B cell (primary cell): ENCODE measurements at regions not wholly inside any gene's neighbourhood (a gene's known extent, or its start where the extent isn't known, plus 50 kb on each side); places are given as distances from the start of the nearest gene placed in this dataset.

Experiments
- ATAC-seq: fragments of 200-7000 bp; cut with Tn5 transposase; one replicate; pipeline ENCODE4 v1.10.0; 2021; ENCODE audit warnings: low read depth, mild to moderate bottlenecking, moderate number of reproducible peaks, moderate library complexity
- CTCF ChIA-PET: fragments of 350-600 bp; sonication (Branson Sonifier 250); formaldehyde crosslinking; loops from one replicate; lab custom pipeline; 2021; ENCODE audit warnings: antibody characterized with exemption, inconsistent platforms; lab: Charles Lee
- POLR2A ChIA-PET: fragments of 350-600 bp; sonication (Branson Sonifier 250); formaldehyde crosslinking; loops from one replicate; lab custom pipeline; 2021; ENCODE audit warnings: antibody characterized with exemption; lab: Charles Lee
- DNase-seq: peaks from one replicate; pipeline ENCODE4 v3.0.0; 2013
- H2AFZ ChIP-seq: 2 replicates; pipeline ENCODE4 v1.6.1; 2012; ENCODE audit warnings: mild to moderate bottlenecking, low read depth, low read length; ENCODE audit not compliant: insufficient read depth, poor library complexity, severe bottlenecking
- H3K27ac ChIP-seq, 2 donors: 1 replicate in 1 of 2; 2 replicates in 1 of 2; pipeline ENCODE4 v1.5.1; 2012 to 2013; ENCODE audit warnings: low read length in 2 of 2, mild to moderate bottlenecking in 2 of 2, moderate library complexity in 1 of 2
- H3K27me3 ChIP-seq, 4 experiments: fragments of 200-600 bp in 1 of 4; sonication (generic) in 1 of 4; replicated peaks in 1 of 4; 1 replicate in 2 of 4; 2 replicates in 2 of 4; pipeline versions ENCODE4 v1.6.1 to v1.7.0; 2013 to 2016; ENCODE audit warnings: low read length in 3 of 4, mild to moderate bottlenecking in 2 of 4, mixed read lengths in 1 of 4, moderate library complexity in 1 of 4; ENCODE audit not compliant: insufficient read depth in 4 of 4, control insufficient read depth in 3 of 4; ENCODE audit errors: control extremely low read depth in 1 of 4
- H3K36me3 ChIP-seq, 2 experiments: replicated peaks in 1 of 2; 1 replicate in 1 of 2; 2 replicates in 1 of 2; pipeline versions ENCODE4 v1.6.1 to v1.7.1; 2013; ENCODE audit warnings: low read length in 1 of 2; ENCODE audit not compliant: insufficient read depth in 2 of 2, control insufficient read depth in 1 of 2; ENCODE audit errors: control extremely low read depth in 1 of 2, extremely low read depth in 1 of 2
- H3K4me1 ChIP-seq, 2 donors: fragments of 200-600 bp in 1 of 2; sonication (generic) in 1 of 2; 1 replicate in 1 of 2; 2 replicates in 1 of 2; pipeline versions ENCODE4 v1.5.1 to v1.6.1; 2013 to 2017; ENCODE audit warnings: low read length in 2 of 2; ENCODE audit not compliant: control insufficient read depth in 2 of 2, insufficient read depth in 2 of 2
- H3K4me2 ChIP-seq: replicated peaks from 2 replicates; pipeline ENCODE3; 2012; ENCODE audit warnings: mild to moderate bottlenecking, low read depth, low read length; ENCODE audit not compliant: poor library complexity, severe bottlenecking
- H3K4me3 ChIP-seq, 5 experiments: fragments of 200-600 bp in 1 of 5; sonication (generic) in 1 of 5; 1 replicate in 3 of 5; 2 replicates in 2 of 5; pipeline versions ENCODE4 v1.5.1 to v1.7.0; 2011 to 2016; ENCODE audit warnings: low read length in 4 of 5, mild to moderate bottlenecking in 4 of 5, low read depth in 2 of 5, control low read depth in 1 of 5, moderate library complexity in 1 of 5; ENCODE audit not compliant: insufficient read depth in 1 of 5; ENCODE audit errors: control extremely low read depth in 1 of 5, extremely low read depth in 1 of 5
- H3K79me2 ChIP-seq: fragments of 200-600 bp; sonication (generic); one replicate; pipeline ENCODE4 v1.6.0; 2016; ENCODE audit warnings: low read length; ENCODE audit not compliant: control insufficient read depth, insufficient read depth
- H3K9ac ChIP-seq: fragments of 200-600 bp; sonication (generic); 2 replicates; pipeline ENCODE4 v1.6.1; 2017; ENCODE audit warnings: mild to moderate bottlenecking, low read length, moderate library complexity
- H3K9me3 ChIP-seq, 3 donors: one replicate each; pipeline versions ENCODE4 v1.6.1 to v1.7.1; 2013; ENCODE audit warnings: low read length in 2 of 3; ENCODE audit not compliant: control insufficient read depth in 2 of 3, insufficient read depth in 1 of 3; ENCODE audit errors: control extremely low read depth in 1 of 3
- H4K20me1 ChIP-seq: 2 replicates; pipeline ENCODE4 v1.6.0; 2012; ENCODE audit warnings: mild to moderate bottlenecking, low read length; ENCODE audit not compliant: insufficient read depth, control insufficient read depth, poor library complexity, severe bottlenecking
- H3K27ac Mint-ChIP-seq: one replicate; pipeline ENCODE4 v1.8.0; 2021; ENCODE audit warnings: mixed read lengths
- H3K27me3 Mint-ChIP-seq: one replicate; pipeline ENCODE4 v1.8.0; 2021; ENCODE audit warnings: mixed read lengths
- H3K4me1 Mint-ChIP-seq: one replicate; pipeline ENCODE4 v1.8.0; 2021; ENCODE audit warnings: mixed read lengths
- H3K4me3 Mint-ChIP-seq: one replicate; pipeline ENCODE4 v1.8.0; 2021; ENCODE audit warnings: mixed read lengths
- H3K9me3 Mint-ChIP-seq: one replicate; pipeline ENCODE4 v1.8.0; 2022; ENCODE audit warnings: mixed read lengths; ENCODE audit not compliant: insufficient read depth
- CTCF ChIP-seq: fragments of 200-600 bp; IDR thresholded peaks from one replicate; pipeline ENCODE4 v1.8.0; 2022; ENCODE audit warnings: antibody characterized with exemption, mild to moderate bottlenecking
- EZH2 ChIP-seq: IDR thresholded peaks from 2 replicates; pipeline ENCODE4 v1.6.1; 2012; ENCODE audit warnings: borderline replicate concordance, low read depth, mild to moderate bottlenecking, moderate library complexity, low read length; ENCODE audit not compliant: insufficient read depth, poor library complexity, severe bottlenecking
- whole genome bisulfite sequencing: methylation state at CpG from one replicate; pipeline ENCODE4 v1.1.5; 2013; ENCODE audit warnings: missing lambda C conversion rate; ENCODE audit not compliant: insufficient coverage; 5-methylcytosine and 5-hydroxymethylcytosine counted together
- intact Hi-C: fragments of 100-400 bp; cut with micrococcal nuclease; formaldehyde crosslinking; loops from one replicate; pipeline ENCODE4 v1.10.0; 2022

- no peaks in the 10 kb centered on the region for H3K36me3 ChIP-seq
- no CpG with 5 or more reads among the region's 1 CpG for WGBS
- no peak overlapping the region for H3K27ac Mint-ChIP-seq
- intact Hi-C loops = no loop called here
- no peaks in the 10 kb centered on the region for H4K20me1 ChIP-seq
- H3K79me2 ChIP-seq = no peaks in the 10 kb centered on the region
- H3K4me1 Mint-ChIP-seq = no peaks in the 10 kb centered on the region
- no peak overlapping the region for H2AFZ ChIP-seq
- no peak overlapping the region for H3K9ac ChIP-seq
- POLR2A ChIA-PET = no interaction called here
- peaks cover 7% of the 10 kb centered on the region for H3K9me3 Mint-ChIP-seq
- H3K27me3 ChIP-seq = no peaks in the 10 kb centered on the region
- H3K27me3 Mint-ChIP-seq = no peaks in the 10 kb centered on the region
- TF ChIP-seq EZH2 (no peak), CTCF (no peak)
- H3K4me3 Mint-ChIP-seq = no peak overlapping the region
- DNase-seq = no peak
- no peak overlapping the region for H3K27ac ChIP-seq
- CTCF ChIA-PET = no interaction called here
- no peaks in the 10 kb centered on the region for H3K9me3 ChIP-seq
- H3K4me3 ChIP-seq = no peak overlapping the region
- ATAC-seq = no peak
- no peaks in the 10 kb centered on the region for H3K4me1 ChIP-seq
- no peak overlapping the region for H3K4me2 ChIP-seq
Observed at GRCh38 chr6:115078555-115078954, 735.7 kb upstream of the HS3ST5 start.

- H4K20me1 ChIP-seq = no peaks in the 10 kb centered on the region
- H3K27me3 Mint-ChIP-seq = no peaks in the 10 kb centered on the region
- no peak overlapping the region for H3K4me3 ChIP-seq
- H3K4me1 Mint-ChIP-seq = no peaks in the 10 kb centered on the region
- H3K36me3 ChIP-seq = no peaks in the 10 kb centered on the region
- H3K9me3 ChIP-seq = peaks cover 0 to 9% (median 0%) of the 10 kb centered on the region in 3 donors
- POLR2A ChIA-PET = no interaction called here
- H3K27me3 ChIP-seq = no peaks in the 10 kb centered on the region
- H3K79me2 ChIP-seq = no peaks in the 10 kb centered on the region
- no peak for ATAC-seq
- peaks cover 3% of the 10 kb centered on the region for H3K9me3 Mint-ChIP-seq
- CTCF ChIA-PET = no interaction called here
- H3K27ac Mint-ChIP-seq = no peak overlapping the region
- H3K4me3 Mint-ChIP-seq = no peak overlapping the region
- TF ChIP-seq CTCF = no peak
- no peak for TF ChIP-seq EZH2
- H3K4me2 ChIP-seq = no peak overlapping the region
- no peak overlapping the region for H3K27ac ChIP-seq
- H2AFZ ChIP-seq = no peak overlapping the region
- no peak for DNase-seq
- intact Hi-C loops = no loop called here
- H3K4me1 ChIP-seq = no peaks in the 10 kb centered on the region
- WGBS = no CpG with 5 or more reads among the region's 1 CpG
- no peak overlapping the region for H3K9ac ChIP-seq
Observed at GRCh38 chr6:115071962-115072361, 729.1 kb upstream of the HS3ST5 start.
